Upper lobe of right lung (tissue), 1 donor: ENCODE measurements at regions not wholly inside any gene's neighbourhood (a gene's known extent, or its start where the extent isn't known, plus 50 kb on each side); places are given as distances from the start of the nearest gene placed in this dataset.

Source experiments
- ATAC-seq: fragments of 200-7000 bp; cut with Tn5 transposase; one replicate; pipeline ENCODE4 v1.9.1; 2020; ENCODE audit warnings: mild to moderate bottlenecking, moderate library complexity
- DNase-seq: peaks from one replicate; pipeline ENCODE4 v3.0.0-alpha.2; 2020
- H3K27ac ChIP-seq: fragments of 200-600 bp; one replicate; pipeline ENCODE4 v1.8.0; 2022
- H3K27me3 ChIP-seq: fragments of 200-600 bp; one replicate; pipeline ENCODE4 v1.8.0; 2022; ENCODE audit warnings: mild to moderate bottlenecking
- H3K36me3 ChIP-seq: fragments of 200-600 bp; one replicate; pipeline ENCODE4 v1.8.0; 2022
- H3K4me1 ChIP-seq: fragments of 200-600 bp; one replicate; pipeline ENCODE4 v1.8.0; 2022
- H3K4me3 ChIP-seq: fragments of 200-600 bp; one replicate; pipeline ENCODE4 v1.8.0; 2022; ENCODE audit warnings: mild to moderate bottlenecking
- H3K9me3 ChIP-seq: fragments of 200-600 bp; one replicate; pipeline ENCODE4 v1.8.0; 2022
- intact Hi-C: fragments of 100-400 bp; cut with DNase I; formaldehyde crosslinking; loops from one replicate; pipeline ENCODE4 v1.11.0; 2022
- TF ChIP-seq, protein P1 (sequence below): fragments of 200-600 bp; IDR thresholded peaks from one replicate; pipeline ENCODE4 v1.8.0; 2022; ENCODE audit warnings: antibody characterized with exemption
- donor health status: DM: no; HTN: yes; CAD: no; lungs with severe emphysema.

DNA sequence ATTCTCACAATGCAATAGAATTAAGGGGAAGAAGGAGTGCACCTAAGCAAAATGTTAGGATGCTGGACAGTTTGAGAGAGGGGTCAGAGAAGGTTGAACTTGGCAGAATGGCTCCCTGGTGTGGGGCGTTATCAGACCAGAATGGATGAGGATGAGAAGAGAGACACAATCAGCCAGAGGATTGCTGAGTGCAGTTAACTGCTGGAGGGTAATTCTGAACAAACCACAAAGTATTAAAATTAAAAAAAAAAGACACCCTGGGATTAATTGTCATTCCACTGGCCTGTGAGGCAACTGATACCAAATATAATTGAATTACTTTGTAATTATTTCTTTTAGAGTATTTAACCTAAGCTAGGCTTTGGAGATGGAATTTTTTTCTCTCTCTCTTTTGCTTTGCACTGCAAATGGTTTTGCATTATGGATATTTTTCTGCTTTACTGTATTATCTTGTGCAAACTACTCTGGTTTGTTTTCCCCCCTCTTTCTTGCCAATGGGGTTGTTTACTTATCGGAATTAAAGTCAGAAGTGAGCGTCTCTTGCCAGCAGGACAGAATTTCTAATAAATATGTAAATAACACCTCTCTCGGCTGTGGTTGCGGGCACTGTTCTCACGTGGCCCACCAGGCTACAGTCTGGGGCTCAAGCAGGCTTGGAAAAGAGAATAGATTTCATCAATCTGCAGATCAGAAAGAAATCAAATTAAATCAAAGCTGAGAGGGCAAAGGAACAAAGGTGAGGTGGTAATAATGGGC lies 572.9 kb upstream of the CAMK1G start:
- H3K4me1 ChIP-seq = peaks cover 7% of the 10 kb centered on the region
- H3K9me3 ChIP-seq = no peaks in the 10 kb centered on the region
- no peak overlapping the region for H3K27ac ChIP-seq
- intact Hi-C loops = no loop called here
- H3K27me3 ChIP-seq = no peaks in the 10 kb centered on the region
- no peaks in the 10 kb centered on the region for H3K36me3 ChIP-seq
- DNase-seq (no peak), ATAC-seq (no peak)
- H3K4me3 ChIP-seq = no peak overlapping the region
- TF ChIP-seq, protein P1, sequence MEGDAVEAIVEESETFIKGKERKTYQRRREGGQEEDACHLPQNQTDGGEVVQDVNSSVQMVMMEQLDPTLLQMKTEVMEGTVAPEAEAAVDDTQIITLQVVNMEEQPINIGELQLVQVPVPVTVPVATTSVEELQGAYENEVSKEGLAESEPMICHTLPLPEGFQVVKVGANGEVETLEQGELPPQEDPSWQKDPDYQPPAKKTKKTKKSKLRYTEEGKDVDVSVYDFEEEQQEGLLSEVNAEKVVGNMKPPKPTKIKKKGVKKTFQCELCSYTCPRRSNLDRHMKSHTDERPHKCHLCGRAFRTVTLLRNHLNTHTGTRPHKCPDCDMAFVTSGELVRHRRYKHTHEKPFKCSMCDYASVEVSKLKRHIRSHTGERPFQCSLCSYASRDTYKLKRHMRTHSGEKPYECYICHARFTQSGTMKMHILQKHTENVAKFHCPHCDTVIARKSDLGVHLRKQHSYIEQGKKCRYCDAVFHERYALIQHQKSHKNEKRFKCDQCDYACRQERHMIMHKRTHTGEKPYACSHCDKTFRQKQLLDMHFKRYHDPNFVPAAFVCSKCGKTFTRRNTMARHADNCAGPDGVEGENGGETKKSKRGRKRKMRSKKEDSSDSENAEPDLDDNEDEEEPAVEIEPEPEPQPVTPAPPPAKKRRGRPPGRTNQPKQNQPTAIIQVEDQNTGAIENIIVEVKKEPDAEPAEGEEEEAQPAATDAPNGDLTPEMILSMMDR = no peak

DNA sequence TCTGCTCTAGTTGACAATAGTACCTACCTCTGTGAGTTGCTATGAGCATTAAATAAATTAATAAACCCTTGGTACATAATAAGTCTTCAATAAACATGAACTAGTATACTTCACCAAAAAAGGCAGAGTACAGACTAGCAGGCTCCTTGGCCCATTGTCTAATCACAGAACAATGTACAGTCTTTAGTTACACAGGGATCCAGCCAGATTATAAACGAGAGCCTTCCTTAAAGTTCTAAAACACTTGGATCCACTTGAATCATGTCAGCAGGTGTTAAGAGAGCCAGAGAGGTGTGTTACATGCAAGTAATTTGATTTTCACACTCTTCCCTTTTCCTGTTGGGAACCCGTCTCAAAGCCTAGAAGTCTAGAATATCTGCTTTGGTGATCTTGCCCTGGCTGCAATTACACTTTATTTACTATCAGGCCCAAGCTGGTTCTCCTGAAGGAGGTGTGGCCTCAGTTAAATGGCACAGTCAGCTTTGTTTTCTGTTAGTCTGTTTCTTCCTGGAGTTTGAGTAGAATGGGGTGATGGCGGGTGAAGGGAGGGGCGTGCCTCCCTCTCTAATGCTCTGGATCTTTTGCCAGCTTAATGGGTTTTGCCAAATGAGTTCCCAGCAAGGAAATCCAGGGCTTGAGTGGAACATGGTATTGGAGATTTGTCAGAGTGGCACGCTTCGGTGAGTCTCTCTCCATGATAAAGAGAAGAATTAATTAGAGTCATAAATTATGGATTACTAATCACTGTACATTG lies 570.9 kb upstream of the CAMK1G start:
- H3K4me3 ChIP-seq = no peak overlapping the region
- ATAC-seq = peak; percentile 41
- no peaks in the 10 kb centered on the region for H3K27me3 ChIP-seq
- H3K4me1 ChIP-seq = peaks cover 7% of the 10 kb centered on the region
- H3K27ac ChIP-seq = no peak overlapping the region
- intact Hi-C loops = no loop called here
- H3K9me3 ChIP-seq = no peaks in the 10 kb centered on the region
- DNase-seq = no peak
- TF ChIP-seq, protein P1 = no peak
- no peaks in the 10 kb centered on the region for H3K36me3 ChIP-seq

DNA sequence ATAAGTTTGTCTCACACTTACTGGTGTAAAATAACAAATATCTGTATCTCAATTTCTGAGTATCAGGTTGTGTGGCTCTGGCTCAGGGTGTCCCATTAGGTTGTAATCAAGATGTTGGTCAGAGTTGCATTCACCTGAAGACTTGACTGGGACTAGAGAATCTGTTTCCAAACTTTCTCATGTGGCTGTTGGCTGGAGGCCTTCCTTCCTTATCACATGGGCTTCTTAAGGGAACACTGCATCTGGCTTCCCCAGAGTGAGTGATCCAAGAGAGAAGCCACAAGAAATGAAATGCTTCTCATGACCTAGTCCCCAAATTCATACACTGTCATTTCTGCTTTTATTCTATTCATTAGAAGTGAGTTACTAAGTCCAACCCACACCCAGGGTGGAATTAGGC lies 568.4 kb upstream of the CAMK1G start:
- no peak for DNase-seq
- Histone ChIP-seq H3K4me1 (peaks cover 7% of the 10 kb centered on the region), H3K36me3 (no peaks in the 10 kb centered on the region), H3K27ac (no peak overlapping the region), H3K4me3 (no peak overlapping the region), H3K27me3 (no peaks in the 10 kb centered on the region), H3K9me3 (no peaks in the 10 kb centered on the region)
- intact Hi-C loops = no loop called here
- ATAC-seq = no peak
- TF ChIP-seq, protein P1 = no peak

DNA sequence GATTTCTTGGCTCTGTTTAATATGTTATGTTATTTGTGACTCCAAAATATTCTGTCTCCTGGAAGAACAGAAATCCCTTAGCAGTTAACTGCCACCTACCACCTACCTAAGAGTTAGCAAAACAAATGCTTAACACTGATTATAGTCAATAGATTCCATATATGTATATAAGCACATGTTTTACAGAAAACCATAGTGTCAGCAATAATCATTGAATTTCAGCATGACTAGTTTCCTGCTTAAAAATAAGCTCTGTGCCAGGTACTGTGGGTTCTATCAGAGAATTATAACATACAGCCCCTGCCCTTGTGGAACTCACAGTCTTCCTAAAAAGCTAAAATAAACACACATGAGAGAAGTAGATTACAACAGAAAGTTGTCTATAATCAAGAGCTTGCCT lies 561.9 kb upstream of the CAMK1G start:
- Histone ChIP-seq H3K9me3 (no peaks in the 10 kb centered on the region), H3K4me3 (no peak overlapping the region), H3K27ac (no peak overlapping the region), H3K4me1 (no peaks in the 10 kb centered on the region), H3K27me3 (peaks cover 3% of the 10 kb centered on the region), H3K36me3 (no peaks in the 10 kb centered on the region)
- TF ChIP-seq, protein P1 = no peak
- ATAC-seq (no peak), DNase-seq (no peak)
- intact Hi-C loops = no loop called here

DNA sequence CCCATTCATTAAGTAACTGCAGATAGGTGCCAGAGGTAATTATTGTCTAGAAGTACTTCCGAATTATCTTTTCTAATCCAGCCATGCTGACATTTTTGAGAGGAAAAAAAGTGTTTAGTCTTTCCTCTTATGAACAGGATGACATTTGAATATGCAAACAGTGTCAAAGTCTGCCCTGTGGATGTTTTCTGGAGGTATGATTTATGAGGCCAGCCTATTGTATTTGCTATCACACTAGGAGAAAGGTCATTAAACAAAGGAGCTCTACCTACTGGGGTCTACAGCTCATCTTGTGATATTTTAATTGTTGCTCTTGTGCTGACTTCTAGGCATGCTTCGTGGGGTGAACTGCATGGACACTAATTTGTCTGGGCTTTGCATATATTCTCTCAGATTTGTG lies 559.7 kb upstream of the CAMK1G start:
- H3K27ac ChIP-seq = no peak overlapping the region
- H3K4me1 ChIP-seq = no peaks in the 10 kb centered on the region
- no peak for ATAC-seq
- no peak for DNase-seq
- TF ChIP-seq, protein P1 = no peak
- H3K36me3 ChIP-seq = no peaks in the 10 kb centered on the region
- H3K4me3 ChIP-seq = no peak overlapping the region
- intact Hi-C loops = no loop called here
- no peaks in the 10 kb centered on the region for H3K9me3 ChIP-seq
- peaks cover 3% of the 10 kb centered on the region for H3K27me3 ChIP-seq
